ENCODE measurements at regions not wholly inside any gene's neighbourhood (a gene's known extent, or its start where the extent isn't known, plus 50 kb on each side); places are given as distances from the start of the nearest gene placed in this dataset.

- Histone ChIP-seq H3K27ac (ENCODE audit: extremely low read length, insufficient read depth, low read length) (no peak overlapping the region), H3K79me2 (ENCODE audit: insufficient read depth, low read length) (no peaks in the 10 kb centered on the region), H3K9ac (ENCODE audit: insufficient read depth, low read depth, low read length) (no peak overlapping the region), H3K4me2 (ENCODE audit: low read depth, low read length) (no peak overlapping the region), H3K4me1 (ENCODE audit: insufficient read depth, low read length) (no peaks in the 10 kb centered on the region), H4K20me1 (ENCODE audit: insufficient read depth, low read length) (no peaks in the 10 kb centered on the region), H3K27me3 (ENCODE audit: control insufficient read depth in 1 of 2, insufficient read depth in 2 of 2, low read length in 2 of 2) (no peaks in the 10 kb centered on the region; a peak in 1 of 5 replicates), H3K9me3 (ENCODE audit: low read length) (peaks cover 62% of the 10 kb centered on the region), H3K4me3 (replicated peaks in 1 of 3; ENCODE audit: insufficient read depth in 1 of 3, low read depth in 2 of 3, low read length in 3 of 3) (no peak overlapping the region), H3K36me3 (replicated peaks in 1 of 2; ENCODE audit: control insufficient read depth in 1 of 2, insufficient read depth in 2 of 2, low read length in 2 of 2) (no peaks in the 10 kb centered on the region), H2AFZ (ENCODE audit: low read length) (no peak overlapping the region)
- CTCF ChIA-PET (ENCODE audit: low intra/inter-chr PET ratio, low total read pairs) = no interaction called here
- no peak for TF ChIP-seq NPAS2 (CRISPR knock-in tag; IDR thresholded peaks at IDR 0.05; ENCODE audit: borderline replicate concordance)
- TF ChIP-seq NR3C1 (CRISPR knock-in tag; IDR thresholded peaks at IDR 0.05) = no peak
- TF ChIP-seq, protein P1, sequence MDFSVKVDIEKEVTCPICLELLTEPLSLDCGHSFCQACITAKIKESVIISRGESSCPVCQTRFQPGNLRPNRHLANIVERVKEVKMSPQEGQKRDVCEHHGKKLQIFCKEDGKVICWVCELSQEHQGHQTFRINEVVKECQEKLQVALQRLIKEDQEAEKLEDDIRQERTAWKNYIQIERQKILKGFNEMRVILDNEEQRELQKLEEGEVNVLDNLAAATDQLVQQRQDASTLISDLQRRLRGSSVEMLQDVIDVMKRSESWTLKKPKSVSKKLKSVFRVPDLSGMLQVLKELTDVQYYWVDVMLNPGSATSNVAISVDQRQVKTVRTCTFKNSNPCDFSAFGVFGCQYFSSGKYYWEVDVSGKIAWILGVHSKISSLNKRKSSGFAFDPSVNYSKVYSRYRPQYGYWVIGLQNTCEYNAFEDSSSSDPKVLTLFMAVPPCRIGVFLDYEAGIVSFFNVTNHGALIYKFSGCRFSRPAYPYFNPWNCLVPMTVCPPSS (IDR thresholded peaks at IDR 0.05) = no peak
- TF ChIP-seq ZNF232 (CRISPR knock-in tag; IDR thresholded peaks at IDR 0.05; ENCODE audit: borderline replicate concordance) = no peak
- no peak for TF ChIP-seq ZXDC (CRISPR knock-in tag; IDR thresholded peaks at IDR 0.05)
- no peak for TF ChIP-seq ATM (IDR thresholded peaks at IDR 0.05; ENCODE audit: borderline replicate concordance)
- TF ChIP-seq REXO4 (CRISPR knock-in tag; IDR thresholded peaks at IDR 0.05; ENCODE audit: borderline replicate concordance) = no peak
- FAIRE-seq (no peak), DNase-seq (ENCODE audit: low spot score) (no peak), ATAC-seq (no peak)
- POLR2A ChIA-PET = no interaction called here
- BruUV-seq (replicated peaks) = no TSS peak
- in situ Hi-C loops (cut with HindIII; ENCODE audit: extremely low pct_ligation_motif_present, low pct_unique_long_range_greater_than_20kb) (no loop called here), intact Hi-C loops (cut with micrococcal nuclease; ENCODE audit: unreplicated experiment) (no loop called here)
- WGBS (ENCODE audit: low lambda C conversion rate) = 2% methylated on average over 1 of the region's 1 CpG
Measured at GRCh38 chr1:79662596-79662995, 656.1 kb upstream of the ADGRL4 start.

All from HepG2 (cell line).